ENCODE measurements at regions not wholly inside any gene's neighbourhood (a gene's known extent, or its start where the extent isn't known, plus 50 kb on each side); places are given as distances from the start of the nearest gene placed in this dataset.
A peak's percentile ranks its signal among the peaks of the same experiment; 100 is the strongest.
"Not testable (repeated sequence)": the region's sequence is repeated elsewhere in the genome, so short reads cannot be mapped to it uniquely, and the experiment has no call there.

GRCh38 chr6:104676679-104677078 is 183.0 kb downstream of the HACE1 start:
- DNase-seq (ENCODE audit: low read depth, low spot score), result not testable (repeated sequence)

GRCh38 chr6:104675161-104675560 is 184.6 kb downstream of the HACE1 start:
- not testable (repeated sequence) for DNase-seq (ENCODE audit: low read depth, low spot score)

- DNase-seq (ENCODE audit: low read depth, low spot score), result not testable (repeated sequence)
These were observed 186.6 kb downstream of the HACE1 start for GRCh38 chr6:104673078-104673477.

- not testable (repeated sequence) for DNase-seq (ENCODE audit: low read depth, low spot score)
These were observed 188.2 kb downstream of the HACE1 start for GRCh38 chr6:104671591-104671891.

GRCh38 chr6:104670834-104671590 is 188.7 kb downstream of the HACE1 start:
- DNase-seq (ENCODE audit: low read depth, low spot score), result peak; percentile 90

- no peak for DNase-seq (ENCODE audit: low read depth, low spot score)
These were observed 190.2 kb downstream of the HACE1 start for GRCh38 chr6:104669483-104669882.

- DNase-seq (ENCODE audit: low read depth, low spot score), result no peak
These were observed 203.5 kb downstream of the HACE1 start for GRCh38 chr6:104656235-104656634.

GRCh38 chr6:104653781-104654180 is 205.9 kb downstream of the HACE1 start:
- DNase-seq (ENCODE audit: low read depth, low spot score), result no peak

GRCh38 chr6:104648347-104648746 is 211.4 kb downstream of the HACE1 start:
- DNase-seq (ENCODE audit: low read depth, low spot score), result no peak

- DNase-seq (ENCODE audit: low read depth, low spot score), result no peak
These were observed 214.9 kb downstream of the HACE1 start for GRCh38 chr6:104644848-104645247.

GRCh38 chr6:104642871-104643270 is 216.8 kb downstream of the HACE1 start:
- no peak for DNase-seq (ENCODE audit: low read depth, low spot score)

GRCh38 chr6:104640761-104641160 is 219.0 kb downstream of the HACE1 start:
- no peak for DNase-seq (ENCODE audit: low read depth, low spot score)

- DNase-seq (ENCODE audit: low read depth, low spot score), result no peak
These were observed 219.5 kb downstream of the HACE1 start for GRCh38 chr6:104640150-104640700.

GRCh38 chr6:104639668-104640067 is 220.1 kb downstream of the HACE1 start:
- no peak for DNase-seq (ENCODE audit: low read depth, low spot score)

GRCh38 chr6:104638841-104639290 is 220.9 kb downstream of the HACE1 start:
- no peak for DNase-seq (ENCODE audit: low read depth, low spot score)

- no peak for DNase-seq (ENCODE audit: low read depth, low spot score)
These were observed 226.6 kb downstream of the HACE1 start for GRCh38 chr6:104633125-104633524.

- DNase-seq (ENCODE audit: low read depth, low spot score), result no peak
These were observed 227.1 kb downstream of the HACE1 start for GRCh38 chr6:104632588-104632987.

- no peak for DNase-seq (ENCODE audit: low read depth, low spot score)
These were observed 228.8 kb downstream of the HACE1 start for GRCh38 chr6:104630955-104631354.

GRCh38 chr6:104630522-104630921 is 229.2 kb downstream of the HACE1 start:
- DNase-seq (ENCODE audit: low read depth, low spot score), result no peak

- DNase-seq (ENCODE audit: low read depth, low spot score), result no peak
These were observed 229.9 kb downstream of the HACE1 start for GRCh38 chr6:104629826-104630225.

GRCh38 chr6:104625536-104625935 is 234.2 kb downstream of the HACE1 start:
- peak; percentile 81 for DNase-seq (ENCODE audit: low read depth, low spot score)

GRCh38 chr6:104623052-104623690 is 236.5 kb downstream of the HACE1 start:
- DNase-seq (ENCODE audit: low read depth, low spot score), result peak; percentile 36

GRCh38 chr6:104621396-104621795 is 238.3 kb downstream of the HACE1 start:
- DNase-seq (ENCODE audit: low read depth, low spot score), result no peak
